D721Med (cell line): ENCODE measurements at regions not wholly inside any gene's neighbourhood (a gene's known extent, or its start where the extent isn't known, plus 50 kb on each side); places are given as distances from the start of the nearest gene placed in this dataset.
"Not testable (repeated sequence)": the region's sequence is repeated elsewhere in the genome, so short reads cannot be mapped to it uniquely, and the experiment has no call there.

ENCODE experiments used
- DNase-seq: peaks from one replicate; pipeline ENCODE4 v3.0.0; 2011; ENCODE audit warnings: low spot score; ENCODE audit not compliant: insufficient read length
- FAIRE-seq: peaks from 2 replicates; lab custom pipeline; 2011; peaks lifted over from hg19 to GRCh38; lab: Jason Lieb, UNC
- CTCF ChIP-seq: IDR thresholded peaks from 2 replicates; pipeline ENCODE4 v1.5.1; 2012; ENCODE audit warnings: mild to moderate bottlenecking, control low read depth; ENCODE audit not compliant: insufficient read depth; ENCODE audit errors: missing control alignments

GRCh38 chr2:228771315-228771714 is 499.8 kb downstream of the PID1 start:
- TF ChIP-seq CTCF = no peak
- no peak for DNase-seq
- no peak for FAIRE-seq

- DNase-seq = no peak
- FAIRE-seq = no peak
Observed at GRCh38 chr2:228768818-228769217, 502.3 kb downstream of the PID1 start.

GRCh38 chr2:228768141-228768540 is 502.9 kb downstream of the PID1 start:
- not testable (repeated sequence) for FAIRE-seq

More at GRCh38 chr2:228768818-228769217, 502.3 kb downstream of the PID1 start:
- TF ChIP-seq CTCF = no peak

GRCh38 chr2:228767196-228767595 is 503.9 kb downstream of the PID1 start:
- TF ChIP-seq CTCF = no peak
- DNase-seq = no peak
- no peak for FAIRE-seq

More at GRCh38 chr2:228768141-228768540, 502.9 kb downstream of the PID1 start:
- DNase-seq = not testable (repeated sequence)

GRCh38 chr2:228763379-228763981 is 507.6 kb downstream of the PID1 start:
- TF ChIP-seq CTCF = no peak
- FAIRE-seq (no peak), DNase-seq (no peak)

- no peak for DNase-seq
- no peak for FAIRE-seq
- no peak for TF ChIP-seq CTCF
Observed at GRCh38 chr2:228762565-228762964, 508.5 kb downstream of the PID1 start.

- FAIRE-seq = not testable (repeated sequence)
Observed at GRCh38 chr2:228755661-228756060, 515.4 kb downstream of the PID1 start.

GRCh38 chr2:228747483-228747882 is 523.6 kb downstream of the PID1 start:
- FAIRE-seq (no peak), DNase-seq (no peak)
- no peak for TF ChIP-seq CTCF

More at GRCh38 chr2:228755661-228756060, 515.4 kb downstream of the PID1 start:
- not testable (repeated sequence) for DNase-seq
